Mesodermal cell (in vitro differentiated cells): ENCODE measurements at regions not wholly inside any gene's neighbourhood (a gene's known extent, or its start where the extent isn't known, plus 50 kb on each side); places are given as distances from the start of the nearest gene placed in this dataset.
"Not testable (repeated sequence)": the region's sequence is repeated elsewhere in the genome, so short reads cannot be mapped to it uniquely, and the experiment has no call there.

Experiments used
- H3K27ac ChIP-seq: 2 replicates; pipeline ENCODE4 v1.7.0; 2013; ENCODE audit warnings: mild to moderate bottlenecking, low read depth, low read length, moderate library complexity; ENCODE audit not compliant: severe bottlenecking
- H3K36me3 ChIP-seq: 2 replicates; pipeline ENCODE4 v1.7.1; 2013; ENCODE audit warnings: mild to moderate bottlenecking, low read length, moderate library complexity; ENCODE audit not compliant: control insufficient read depth, insufficient read depth
- H3K4me1 ChIP-seq: one replicate; pipeline ENCODE4 v1.7.1; 2013; ENCODE audit warnings: mild to moderate bottlenecking, low read length; ENCODE audit not compliant: insufficient read depth, control insufficient read depth, poor library complexity, severe bottlenecking
- H3K4me3 ChIP-seq: 2 replicates; pipeline ENCODE4 v1.7.0; 2013; ENCODE audit warnings: low read length, control low read depth, mild to moderate bottlenecking; ENCODE audit not compliant: insufficient read depth, poor library complexity, severe bottlenecking; ENCODE audit errors: extremely low read depth
- H3K9me3 ChIP-seq: 2 replicates; pipeline ENCODE4 v1.7.1; 2013; ENCODE audit warnings: mild to moderate bottlenecking, low read length, moderate library complexity; ENCODE audit not compliant: control insufficient read depth
- WGBS, 2 experiments: methylation state at CpG; one replicate each; pipeline ENCODE4 v1.1.5; 2013; ENCODE audit warnings: missing lambda C conversion rate in 2 of 2; ENCODE audit not compliant: insufficient coverage in 2 of 2; 5-methylcytosine and 5-hydroxymethylcytosine counted together

- WGBS, 2 experiments = no CpG with 5 or more reads among the region's 1 CpG
- Histone ChIP-seq H3K4me1 (no peaks in the 10 kb centered on the region), H3K27ac (no peak overlapping the region), H3K9me3 (no peaks in the 10 kb centered on the region), H3K4me3 (no peak overlapping the region), H3K36me3 (no peaks in the 10 kb centered on the region)
Observed at GRCh38 chr4:126168484-126168883, 853.7 kb downstream of the FAT4 start.

GRCh38 chr4:126172126-126172525 lies 857.4 kb downstream of the FAT4 start:
- H3K36me3 ChIP-seq = no peaks in the 10 kb centered on the region
- WGBS, 2 experiments = 100% methylated on average over 1 of the region's 1 CpG

GRCh38 chr4:126174627-126175026 lies 859.9 kb downstream of the FAT4 start:
- H3K36me3 ChIP-seq = no peaks in the 10 kb centered on the region
- no peaks in the 10 kb centered on the region for H3K4me1 ChIP-seq
- 100% methylated on average over 1 of the region's 2 CpGs; no CpG with 5 or more reads in 1 of the 2 experiments for WGBS, 2 experiments
- no peak overlapping the region for H3K4me3 ChIP-seq
- H3K9me3 ChIP-seq = no peaks in the 10 kb centered on the region
- no peak overlapping the region for H3K27ac ChIP-seq

More at GRCh38 chr4:126172126-126172525, 857.4 kb downstream of the FAT4 start:
- Histone ChIP-seq H3K9me3 (no peaks in the 10 kb centered on the region), H3K4me1 (no peaks in the 10 kb centered on the region), H3K4me3 (no peak overlapping the region), H3K27ac (no peak overlapping the region)

- H3K9me3 ChIP-seq = no peaks in the 10 kb centered on the region
- no peaks in the 10 kb centered on the region for H3K36me3 ChIP-seq
- no peak overlapping the region for H3K4me3 ChIP-seq
- H3K4me1 ChIP-seq = no peaks in the 10 kb centered on the region
- H3K27ac ChIP-seq = no peak overlapping the region
Observed at GRCh38 chr4:126180642-126181041, 865.9 kb downstream of the FAT4 start.

GRCh38 chr4:126182336-126182735 lies 867.6 kb downstream of the FAT4 start:
- no peak overlapping the region for H3K4me3 ChIP-seq
- no peaks in the 10 kb centered on the region for H3K4me1 ChIP-seq
- H3K36me3 ChIP-seq = no peaks in the 10 kb centered on the region
- no peaks in the 10 kb centered on the region for H3K9me3 ChIP-seq
- WGBS, 2 experiments = no CpG with 5 or more reads among the region's 1 CpG
- no peak overlapping the region for H3K27ac ChIP-seq

- Histone ChIP-seq H3K36me3 (no peaks in the 10 kb centered on the region), H3K4me1 (no peaks in the 10 kb centered on the region), H3K9me3 (no peaks in the 10 kb centered on the region), H3K27ac (no peak overlapping the region), H3K4me3 (no peak overlapping the region)
- WGBS, 2 experiments = no CpG with 5 or more reads among the region's 2 CpGs
Observed at GRCh38 chr4:126182786-126183185, 868.0 kb downstream of the FAT4 start.

GRCh38 chr4:126183206-126183605 lies 868.5 kb downstream of the FAT4 start:
- H3K36me3 ChIP-seq = no peaks in the 10 kb centered on the region
- H3K27ac ChIP-seq = no peak overlapping the region
- H3K9me3 ChIP-seq = no peaks in the 10 kb centered on the region
- WGBS, 2 experiments = 70 to 80% methylated on average over 1 of the region's 2 CpGs
- H3K4me1 ChIP-seq = no peaks in the 10 kb centered on the region
- no peak overlapping the region for H3K4me3 ChIP-seq

GRCh38 chr4:126191536-126191935 lies 876.8 kb downstream of the FAT4 start:
- H3K9me3 ChIP-seq = no peaks in the 10 kb centered on the region
- H3K4me1 ChIP-seq = no peaks in the 10 kb centered on the region
- WGBS, 2 experiments = 90 to 93% methylated on average over 2 of the region's 2 CpGs
- no peak overlapping the region for H3K27ac ChIP-seq
- no peaks in the 10 kb centered on the region for H3K36me3 ChIP-seq
- H3K4me3 ChIP-seq = no peak overlapping the region

- no peaks in the 10 kb centered on the region for H3K9me3 ChIP-seq
- 96 to 100% methylated on average over 5 of the region's 6 CpGs for WGBS, 2 experiments
- H3K4me1 ChIP-seq = no peaks in the 10 kb centered on the region
- H3K36me3 ChIP-seq = no peaks in the 10 kb centered on the region
- H3K27ac ChIP-seq = no peak overlapping the region
- no peak overlapping the region for H3K4me3 ChIP-seq
Observed at GRCh38 chr4:126192506-126192905, 877.8 kb downstream of the FAT4 start.

- H3K36me3 ChIP-seq, H3K4me1 ChIP-seq, H3K9me3 ChIP-seq, H3K27ac ChIP-seq, H3K4me3 ChIP-seq: not testable (repeated sequence)
- 89 to 95% methylated on average over 26 to 34 of the region's 53 CpGs for whole genome bisulfite sequencing, 2 experiments
Observed at GRCh38 chr4:126201251-126202138, 886.7 kb downstream of the FAT4 start.

GRCh38 chr4:126202226-126202625 lies 887.5 kb downstream of the FAT4 start:
- Histone ChIP-seq H3K9me3 (no peaks in the 10 kb centered on the region), H3K36me3 (no peaks in the 10 kb centered on the region), H3K27ac (no peak overlapping the region), H3K4me1 (no peaks in the 10 kb centered on the region), H3K4me3 (no peak overlapping the region)
- 78 to 100% methylated on average over 3 of the region's 3 CpGs for WGBS, 2 experiments
